Esophagus (tissue), 2 donors: ENCODE measurements at regions not wholly inside any gene's neighbourhood (a gene's known extent, or its start where the extent isn't known, plus 50 kb on each side); places are given as distances from the start of the nearest gene placed in this dataset.
"Not testable (repeated sequence)": the region's sequence is repeated elsewhere in the genome, so short reads cannot be mapped to it uniquely, and the experiment has no call there.

Source experiments
- H3K27ac ChIP-seq, 2 donors: one replicate each; pipeline ENCODE4 v1.5.1; 2013; ENCODE audit warnings: low read depth in 2 of 2, mild to moderate bottlenecking in 2 of 2, inconsistent platforms in 1 of 2, low read length in 1 of 2, moderate library complexity in 1 of 2
- H3K27me3 ChIP-seq, 2 donors: one replicate each; pipeline ENCODE4 v1.6.1; 2013; ENCODE audit warnings: low read length in 2 of 2, control low read depth in 1 of 2, mild to moderate bottlenecking in 1 of 2; ENCODE audit not compliant: insufficient read depth in 2 of 2, control insufficient read depth in 1 of 2
- H3K36me3 ChIP-seq, 2 donors: one replicate each; pipeline ENCODE4 v1.6.1; 2013; ENCODE audit warnings: low read length in 1 of 2; ENCODE audit not compliant: control insufficient read depth in 2 of 2, insufficient read depth in 2 of 2
- H3K4me1 ChIP-seq, 2 donors: one replicate each; pipeline ENCODE4 v1.6.1; 2013; ENCODE audit warnings: low read length in 1 of 2; ENCODE audit not compliant: control insufficient read depth in 2 of 2, insufficient read depth in 2 of 2
- H3K4me3 ChIP-seq, 2 donors: one replicate each; pipeline ENCODE4 v1.5.1; 2013; ENCODE audit warnings: low read length in 2 of 2, mild to moderate bottlenecking in 2 of 2, low read depth in 1 of 2, moderate library complexity in 1 of 2
- H3K9me3 ChIP-seq, 2 donors: one replicate each; pipeline ENCODE4 v1.6.1; 2013; ENCODE audit warnings: mild to moderate bottlenecking in 2 of 2, low read depth in 1 of 2, low read length in 1 of 2, moderate library complexity in 1 of 2; ENCODE audit not compliant: control insufficient read depth in 2 of 2, insufficient read depth in 1 of 2
- WGBS, 2 donors: extraction: QIAGEN DNeasy Blood & Tissue Kit; methylation state at CpG; one replicate each; pipeline ENCODE4 v1.1.7; 2013; 5-methylcytosine and 5-hydroxymethylcytosine counted together
- donor health status: healthy with polysubstance abuse.
- donor health status: Bipolar disorder and iron deficiency.

- Histone ChIP-seq H3K4me1 (no peaks in the 10 kb centered on the region), H3K36me3 (no peaks in the 10 kb centered on the region), H3K9me3 (peaks cover 0 to 3% of the 10 kb centered on the region in 2 donors), H3K4me3 (no peak overlapping the region), H3K27me3 (no peaks in the 10 kb centered on the region), H3K27ac (no peak overlapping the region)
- 90 to 91% methylated on average over 6 of the region's 6 CpGs for WGBS, 2 donors
Measured at GRCh38 chr2:72078773-72079172, 68.9 kb downstream of the CYP26B1 start.

DNA sequence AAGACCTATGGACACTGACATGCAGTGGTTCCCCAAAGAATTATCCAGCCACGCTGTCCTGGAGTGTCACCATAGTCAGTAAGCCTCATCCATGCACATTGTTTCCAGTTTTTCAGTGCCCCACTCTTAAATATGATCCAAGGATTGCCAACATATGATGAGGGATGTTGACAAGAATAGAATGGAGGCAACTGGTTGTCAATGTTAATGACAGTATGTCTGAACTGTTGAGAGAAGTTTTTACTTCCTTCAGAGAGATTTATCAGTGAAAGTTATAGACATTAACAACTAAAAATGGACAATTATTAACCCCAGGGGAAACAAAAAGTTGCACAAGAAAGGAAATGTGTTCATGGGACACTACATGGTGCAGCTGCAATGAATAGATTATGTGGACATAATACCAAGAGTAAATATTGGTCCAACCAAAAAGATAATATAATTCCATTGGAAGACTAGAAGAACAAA, 69.9 kb downstream of the CYP26B1 start:
- WGBS, 2 donors: 92 to 94% methylated on average over 1 of the region's 1 CpG
- Histone ChIP-seq H3K36me3 (no peaks in the 10 kb centered on the region), H3K27ac (no peak overlapping the region)

GRCh38 chr2:72073373-72073772, 74.3 kb downstream of the CYP26B1 start:
- not testable (repeated sequence) for H3K36me3 ChIP-seq, H3K27ac ChIP-seq, H3K9me3 ChIP-seq, H3K4me1 ChIP-seq, H3K27me3 ChIP-seq, H3K4me3 ChIP-seq
- 87 to 89% methylated on average over 7 to 8 of the region's 8 CpGs for WGBS, 2 donors

More for the DNA sequence above, 69.9 kb downstream of the CYP26B1 start:
- no peaks in the 10 kb centered on the region for H3K4me1 ChIP-seq
- no peak overlapping the region for H3K4me3 ChIP-seq
- H3K9me3 ChIP-seq: peaks cover 0 to 3% of the 10 kb centered on the region in 2 donors
- no peaks in the 10 kb centered on the region for H3K27me3 ChIP-seq

GRCh38 chr2:72064197-72064596, 83.5 kb downstream of the CYP26B1 start:
- not testable (repeated sequence) for H3K4me3 ChIP-seq, H3K9me3 ChIP-seq, H3K27ac ChIP-seq, H3K4me1 ChIP-seq, H3K36me3 ChIP-seq, H3K27me3 ChIP-seq
- 41 to 71% methylated on average over 4 to 14 of the region's 14 CpGs for WGBS, 2 donors

- no peaks in the 10 kb centered on the region for H3K4me1 ChIP-seq
- H3K4me3 ChIP-seq: no peak overlapping the region
- H3K9me3 ChIP-seq: no peaks in the 10 kb centered on the region
- H3K27ac ChIP-seq: no peak overlapping the region
- WGBS, 2 donors: 88 to 92% methylated on average over 3 of the region's 3 CpGs
- H3K36me3 ChIP-seq: no peaks in the 10 kb centered on the region
- no peaks in the 10 kb centered on the region for H3K27me3 ChIP-seq
Measured at GRCh38 chr2:72062336-72062735, 85.3 kb downstream of the CYP26B1 start.

DNA sequence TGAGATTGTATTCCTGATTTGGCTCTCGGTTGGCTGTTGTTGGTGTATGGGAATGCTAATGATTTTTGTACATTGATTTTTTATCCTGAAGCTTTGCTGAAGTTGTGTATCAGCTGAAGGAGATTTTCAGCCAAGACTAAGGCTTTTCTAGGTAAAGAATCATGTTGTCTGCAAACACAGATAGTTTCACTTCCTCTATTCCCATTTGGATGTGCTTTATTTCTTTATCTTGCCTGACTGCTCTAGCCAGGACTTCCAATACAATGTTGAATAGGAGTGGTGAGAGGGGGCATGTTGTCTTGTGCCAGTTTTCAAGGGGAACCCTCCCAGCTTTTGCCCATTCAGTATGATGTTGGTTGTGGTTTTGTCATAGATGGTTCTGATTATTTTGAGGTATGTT, 90.4 kb downstream of the CYP26B1 start:
- Histone ChIP-seq H3K9me3 (no peaks in the 10 kb centered on the region), H3K36me3 (no peaks in the 10 kb centered on the region), H3K4me3 (no peak overlapping the region), H3K4me1 (no peaks in the 10 kb centered on the region), H3K27me3 (no peaks in the 10 kb centered on the region), H3K27ac (no peak overlapping the region)
- WGBS, 2 donors: 65 to 91% methylated on average over 1 of the region's 1 CpG

DNA sequence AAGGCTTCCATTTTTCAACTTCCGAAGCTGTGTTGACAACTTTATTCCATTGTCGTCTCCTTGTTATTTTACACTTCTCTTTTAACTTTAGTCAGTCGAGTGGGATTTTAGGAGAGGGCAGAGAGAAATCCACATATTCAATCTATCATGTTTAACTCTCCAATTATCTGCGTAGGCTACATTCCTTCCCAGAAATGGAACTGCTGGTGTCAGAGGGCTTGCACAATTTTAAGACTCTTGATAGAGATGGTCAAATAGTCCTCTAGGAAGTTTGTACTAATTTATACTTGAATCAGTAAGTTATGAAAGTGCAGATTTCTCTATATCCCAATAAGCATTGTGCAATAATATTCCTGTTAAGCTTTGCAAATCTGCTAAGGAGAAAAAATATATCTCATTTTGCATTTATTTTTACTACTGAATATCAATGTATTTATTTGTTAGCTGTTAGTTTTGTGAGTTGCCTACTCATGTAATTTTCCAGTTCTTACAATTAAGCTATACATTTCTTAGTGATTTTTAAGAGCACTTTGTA, 95.6 kb downstream of the CYP26B1 start:
- 79 to 83% methylated on average over 4 of the region's 4 CpGs for WGBS, 2 donors
- H3K27ac ChIP-seq: no peak overlapping the region

DNA sequence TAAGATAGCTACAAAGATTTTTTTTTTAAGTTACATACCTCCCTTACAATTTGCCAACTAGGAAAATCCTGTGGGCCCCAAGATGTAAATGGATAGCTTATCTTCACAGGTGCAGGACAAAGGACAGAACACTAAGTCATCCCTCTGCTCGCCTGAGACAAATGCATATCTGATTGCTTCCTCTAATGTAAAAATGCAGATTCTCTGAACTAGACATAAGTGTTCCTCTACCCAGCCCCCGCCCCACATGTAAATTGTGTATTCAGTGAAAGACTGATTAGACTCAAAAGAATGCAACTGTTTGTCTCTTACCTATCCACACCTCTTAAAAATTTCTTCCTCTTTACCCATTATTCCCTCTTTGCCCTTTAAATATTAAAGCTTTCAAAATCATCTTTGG, 96.5 kb downstream of the CYP26B1 start:
- Histone ChIP-seq H3K27ac (no peak overlapping the region), H3K4me3 (no peak overlapping the region), H3K27me3 (no peaks in the 10 kb centered on the region), H3K9me3 (no peaks in the 10 kb centered on the region), H3K36me3 (no peaks in the 10 kb centered on the region), H3K4me1 (no peaks in the 10 kb centered on the region)
- WGBS, 2 donors: 80 to 82% methylated on average over 2 of the region's 2 CpGs

More for the DNA sequence above, 95.6 kb downstream of the CYP26B1 start:
- no peaks in the 10 kb centered on the region for H3K9me3 ChIP-seq
- no peaks in the 10 kb centered on the region for H3K27me3 ChIP-seq
- no peak overlapping the region for H3K4me3 ChIP-seq
- no peaks in the 10 kb centered on the region for H3K36me3 ChIP-seq
- no peaks in the 10 kb centered on the region for H3K4me1 ChIP-seq

GRCh38 chr2:72050734-72051133, 96.9 kb downstream of the CYP26B1 start:
- H3K4me1 ChIP-seq: no peaks in the 10 kb centered on the region
- WGBS, 2 donors: 64 to 75% methylated on average over 2 of the region's 2 CpGs
- H3K9me3 ChIP-seq: no peaks in the 10 kb centered on the region
- H3K4me3 ChIP-seq: no peak overlapping the region
- H3K27ac ChIP-seq: no peak overlapping the region
- H3K36me3 ChIP-seq: no peaks in the 10 kb centered on the region
- no peaks in the 10 kb centered on the region for H3K27me3 ChIP-seq

DNA sequence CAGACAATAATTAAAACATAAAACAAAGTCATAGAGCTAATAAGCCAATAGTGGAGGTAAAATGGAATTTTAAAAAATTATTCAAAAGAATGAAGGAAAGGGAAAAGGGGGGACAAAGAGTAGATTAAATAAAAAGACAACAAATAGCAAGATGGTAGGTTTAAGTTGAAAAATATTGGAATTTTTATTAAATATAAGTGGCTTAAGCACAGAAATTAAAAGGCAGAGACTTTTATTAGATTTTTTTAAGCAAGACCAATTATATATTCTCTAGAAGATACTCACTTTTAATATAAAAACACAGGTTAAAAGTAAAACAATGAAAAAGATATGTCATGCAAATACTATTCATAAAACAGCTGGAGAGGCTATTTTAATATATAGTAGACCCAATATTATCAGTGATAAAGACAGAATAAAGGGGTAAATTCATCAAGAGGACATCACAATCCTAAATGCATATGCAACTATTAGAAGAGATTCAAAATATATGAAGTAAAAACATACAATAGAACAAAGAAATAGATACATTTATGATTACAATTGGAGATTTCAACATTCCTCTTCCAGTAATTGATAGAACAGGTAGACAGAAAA, 98.7 kb downstream of the CYP26B1 start:
- Histone ChIP-seq H3K4me1 (no peaks in the 10 kb centered on the region), H3K27me3 (no peaks in the 10 kb centered on the region), H3K4me3 (no peak overlapping the region), H3K27ac (no peak overlapping the region), H3K36me3 (no peaks in the 10 kb centered on the region), H3K9me3 (no peaks in the 10 kb centered on the region)
